ENCODE measurements at regions not wholly inside any gene's neighbourhood (a gene's known extent, or its start where the extent isn't known, plus 50 kb on each side); places are given as distances from the start of the nearest gene placed in this dataset.
"Not testable (repeated sequence)": the region's sequence is repeated elsewhere in the genome, so short reads cannot be mapped to it uniquely, and the experiment has no call there.

DNA sequence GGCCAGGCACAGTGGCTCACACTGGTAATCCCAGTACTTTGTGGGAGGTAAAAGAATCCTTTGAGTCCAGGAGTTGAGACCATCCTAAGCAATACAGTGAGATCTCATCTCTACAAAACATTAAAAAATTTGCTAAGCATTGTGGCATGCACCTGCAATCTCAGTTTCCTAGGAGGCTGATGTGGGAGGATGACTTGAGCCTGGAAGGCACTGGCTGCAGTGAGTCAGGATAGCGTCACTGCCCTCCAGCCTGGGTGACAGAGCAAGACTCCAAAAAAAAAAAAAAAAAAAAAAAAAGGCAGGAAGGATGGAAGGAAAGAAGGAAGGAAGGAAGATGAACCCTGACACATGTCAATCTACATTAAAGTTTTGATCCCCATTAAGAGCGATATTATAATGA lies 1452.2 kb upstream of the ACO1 start:
- TF ChIP-seq EZH2phosphoT487 (IDR thresholded peaks at IDR 0.05; ENCODE audit: low read length) (no peak), CTCF (IDR thresholded peaks at IDR 0.05; ENCODE audit: low read length) (no peak), EZH2 (optimal IDR thresholded peaks at IDR 0.05; ENCODE audit: low read depth, low read length) (no peak)
- no peaks in the 10 kb centered on the region for H3K9me3 ChIP-seq (replicated peaks; ENCODE audit: insufficient read depth, low read length)
- H2AFZ ChIP-seq (ENCODE audit: low read length) = no peak overlapping the region
- no peaks in the 10 kb centered on the region for H3K4me1 ChIP-seq (ENCODE audit: low read length)
- no peaks in the 10 kb centered on the region for H3K79me2 ChIP-seq (ENCODE audit: low read length)
- no peak overlapping the region for H3K4me2 ChIP-seq (ENCODE audit: low read depth, low read length)
- H3K27ac ChIP-seq (ENCODE audit: low read length) = no peak overlapping the region
- H3K27me3 ChIP-seq (replicated peaks; ENCODE audit: insufficient read depth, low read length) = no peaks in the 10 kb centered on the region
- no peaks in the 10 kb centered on the region for H3K9me2 ChIP-seq (replicated peaks; ENCODE audit: insufficient read depth, low read length)
- H3F3A ChIP-seq (ENCODE audit: insufficient read depth, low read length) = no peaks in the 10 kb centered on the region
- no peaks in the 10 kb centered on the region for H3K36me3 ChIP-seq (replicated peaks; ENCODE audit: insufficient read depth, low read length)
- no peak for DNase-seq
- H3K4me3 ChIP-seq (ENCODE audit: low read length) = no peak overlapping the region
- no peaks in the 10 kb centered on the region for H4K20me1 ChIP-seq (ENCODE audit: insufficient read depth, low read length)
- no peak overlapping the region for H3K9ac ChIP-seq (ENCODE audit: low read length)

DNA sequence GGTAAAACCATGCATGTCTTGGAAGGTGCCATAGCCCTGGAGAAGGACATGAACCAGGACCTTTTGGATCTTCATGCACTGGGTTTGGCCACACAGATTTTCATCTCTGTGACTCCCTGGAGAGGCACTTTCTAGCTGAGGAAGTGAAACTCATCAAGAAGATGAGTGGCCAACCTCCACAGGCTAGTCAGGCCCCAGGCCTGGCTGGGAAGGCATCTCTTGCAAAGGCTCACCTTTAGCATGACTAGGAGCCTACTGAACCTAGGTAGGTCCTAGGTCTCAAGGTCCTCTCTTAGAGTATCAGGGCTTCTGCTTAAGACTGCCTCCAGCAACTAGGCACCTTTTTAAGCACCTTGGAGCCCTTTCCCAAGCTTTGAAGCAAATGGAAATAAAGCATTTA lies 1448.7 kb upstream of the ACO1 start:
- no peak overlapping the region for H3K9ac ChIP-seq (ENCODE audit: low read length)
- no peak overlapping the region for H2AFZ ChIP-seq (ENCODE audit: low read length)
- no peak for DNase-seq
- H3K9me3 ChIP-seq (replicated peaks; ENCODE audit: insufficient read depth, low read length) = no peaks in the 10 kb centered on the region
- no peaks in the 10 kb centered on the region for H3K4me1 ChIP-seq (ENCODE audit: low read length)
- H3K4me3 ChIP-seq (ENCODE audit: low read length) = no peak overlapping the region
- no peaks in the 10 kb centered on the region for H3K9me2 ChIP-seq (replicated peaks; ENCODE audit: insufficient read depth, low read length)
- no peaks in the 10 kb centered on the region for H4K20me1 ChIP-seq (ENCODE audit: insufficient read depth, low read length)
- no peak overlapping the region for H3K27ac ChIP-seq (ENCODE audit: low read length)
- no peaks in the 10 kb centered on the region for H3K79me2 ChIP-seq (ENCODE audit: low read length)
- TF ChIP-seq EZH2 (optimal IDR thresholded peaks at IDR 0.05; ENCODE audit: low read depth, low read length) = no peak
- no peaks in the 10 kb centered on the region for H3K36me3 ChIP-seq (replicated peaks; ENCODE audit: insufficient read depth, low read length)
- H3K27me3 ChIP-seq (replicated peaks; ENCODE audit: insufficient read depth, low read length) = no peaks in the 10 kb centered on the region
- no peak overlapping the region for H3K4me2 ChIP-seq (ENCODE audit: low read depth, low read length)
- H3F3A ChIP-seq (ENCODE audit: insufficient read depth, low read length) = no peaks in the 10 kb centered on the region

DNA sequence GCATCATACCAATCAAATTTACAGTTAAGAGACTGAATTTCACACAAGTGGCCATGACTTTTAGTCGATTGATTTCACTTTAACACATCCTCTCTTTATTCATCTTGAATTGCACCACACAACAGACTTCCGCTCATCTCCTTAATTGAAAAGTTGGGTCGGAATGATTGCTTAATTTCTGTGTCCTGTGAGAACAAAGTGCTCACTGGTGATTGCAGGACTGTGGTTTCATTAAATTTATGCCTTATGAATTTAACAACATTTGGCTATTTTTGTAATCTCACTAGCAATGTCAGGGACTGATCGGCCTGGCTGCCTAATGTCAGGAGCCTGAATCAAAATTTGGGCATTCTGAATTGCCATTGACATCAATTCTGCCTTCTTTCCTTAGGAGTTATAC lies 1447.3 kb upstream of the ACO1 start:
- TF ChIP-seq CTCF (IDR thresholded peaks at IDR 0.05; ENCODE audit: low read length) (no peak), EZH2phosphoT487 (IDR thresholded peaks at IDR 0.05; ENCODE audit: low read length) (no peak), EZH2 (optimal IDR thresholded peaks at IDR 0.05; ENCODE audit: low read depth, low read length) (no peak)
- H3K27ac ChIP-seq (ENCODE audit: low read length) = no peak overlapping the region

GRCh38 chr9:30942852-30943251 lies 1441.6 kb upstream of the ACO1 start:
- not testable (repeated sequence) for H3K27ac ChIP-seq (ENCODE audit: low read length); H3F3A ChIP-seq (ENCODE audit: insufficient read depth, low read length)

More for the DNA sequence above, 1447.3 kb upstream of the ACO1 start:
- H4K20me1 ChIP-seq (ENCODE audit: insufficient read depth, low read length) = no peaks in the 10 kb centered on the region
- H3K9me3 ChIP-seq (replicated peaks; ENCODE audit: insufficient read depth, low read length) = no peaks in the 10 kb centered on the region
- H3K4me1 ChIP-seq (ENCODE audit: low read length) = no peaks in the 10 kb centered on the region
- no peak overlapping the region for H3K4me2 ChIP-seq (ENCODE audit: low read depth, low read length)
- H3F3A ChIP-seq (ENCODE audit: insufficient read depth, low read length) = no peaks in the 10 kb centered on the region
- no peak overlapping the region for H3K9ac ChIP-seq (ENCODE audit: low read length)
- no peak overlapping the region for H2AFZ ChIP-seq (ENCODE audit: low read length)
- no peak overlapping the region for H3K4me3 ChIP-seq (ENCODE audit: low read length)
- no peaks in the 10 kb centered on the region for H3K36me3 ChIP-seq (replicated peaks; ENCODE audit: insufficient read depth, low read length)
- no peaks in the 10 kb centered on the region for H3K9me2 ChIP-seq (replicated peaks; ENCODE audit: insufficient read depth, low read length)
- no peak for DNase-seq
- no peaks in the 10 kb centered on the region for H3K27me3 ChIP-seq (replicated peaks; ENCODE audit: insufficient read depth, low read length)
- no peaks in the 10 kb centered on the region for H3K79me2 ChIP-seq (ENCODE audit: low read length)

More at GRCh38 chr9:30942852-30943251, 1441.6 kb upstream of the ACO1 start:
- not testable (repeated sequence) for H3K9ac ChIP-seq (ENCODE audit: low read length); H3K79me2 ChIP-seq (ENCODE audit: low read length); H4K20me1 ChIP-seq (ENCODE audit: insufficient read depth, low read length); H3K4me1 ChIP-seq (ENCODE audit: low read length); H3K4me3 ChIP-seq (ENCODE audit: low read length); H3K27me3 ChIP-seq (replicated peaks; ENCODE audit: insufficient read depth, low read length); H3K9me3 ChIP-seq (replicated peaks; ENCODE audit: insufficient read depth, low read length); H3K36me3 ChIP-seq (replicated peaks; ENCODE audit: insufficient read depth, low read length); H2AFZ ChIP-seq (ENCODE audit: low read length); DNase-seq; H3K4me2 ChIP-seq (ENCODE audit: low read depth, low read length); H3K9me2 ChIP-seq (replicated peaks; ENCODE audit: insufficient read depth, low read length)
